Calu3 (cell line): ENCODE measurements at regions not wholly inside any gene's neighbourhood (a gene's known extent, or its start where the extent isn't known, plus 50 kb on each side); places are given as distances from the start of the nearest gene placed in this dataset.

Source experiments
- BruUV-seq: library from RNA; stranded (reverse); fragments of 400-500 nt; replicated peaks from 2 replicates; lab custom pipeline; 2021; lab: Mats Ljungman, UMichigan
- CTCF ChIA-PET: fragments of 300-600 bp; sonication (Branson Sonifier 250); formaldehyde crosslinking; loops from one replicate; lab custom pipeline; 2022; ENCODE audit warnings: antibody characterized with exemption; lab: Charles Lee
- DNase-seq: peaks from one replicate; pipeline ENCODE4 v3.0.0; 2022
- H3K27ac Mint-ChIP-seq: one replicate; pipeline ENCODE4 v1.8.0; 2022; ENCODE audit warnings: mixed read lengths; ENCODE audit not compliant: unreplicated experiment
- H3K27me3 Mint-ChIP-seq: one replicate; pipeline ENCODE4 v1.8.0; 2022; ENCODE audit warnings: mixed read lengths; ENCODE audit not compliant: unreplicated experiment
- H3K36me3 Mint-ChIP-seq: one replicate; pipeline ENCODE4 v1.8.0; 2022; ENCODE audit warnings: mild to moderate bottlenecking, moderate library complexity, mixed read lengths; ENCODE audit not compliant: insufficient read depth, unreplicated experiment
- H3K4me1 Mint-ChIP-seq: one replicate; pipeline ENCODE4 v1.8.0; 2022; ENCODE audit warnings: mild to moderate bottlenecking, low read depth, mixed read lengths; ENCODE audit not compliant: unreplicated experiment
- H3K4me3 Mint-ChIP-seq: one replicate; pipeline ENCODE4 v1.8.0; 2022; ENCODE audit warnings: mild to moderate bottlenecking, low read depth, moderate library complexity, mixed read lengths; ENCODE audit not compliant: unreplicated experiment
- H3K9me3 Mint-ChIP-seq: one replicate; pipeline ENCODE4 v1.8.0; 2022; ENCODE audit warnings: low read depth, mixed read lengths; ENCODE audit not compliant: unreplicated experiment
- intact Hi-C: fragments of 100-400 bp; cut with micrococcal nuclease; formaldehyde crosslinking; loops from one replicate; pipeline ENCODE4 v1.10.0; 2022; ENCODE audit not compliant: unreplicated experiment
- TF ChIP-seq, protein P1 (sequence below): fragments of 200-600 bp; IDR thresholded peaks from one replicate; pipeline ENCODE4 v1.8.0; 2022; ENCODE audit warnings: antibody characterized with exemption; ENCODE audit not compliant: unreplicated experiment

- intact Hi-C loops: no loop called here
- Mint-ChIP-seq H3K36me3 (no peaks in the 10 kb centered on the region), H3K9me3 (no peaks in the 10 kb centered on the region), H3K4me3 (no peak overlapping the region), H3K4me1 (no peaks in the 10 kb centered on the region), H3K27me3 (peaks cover 46% of the 10 kb centered on the region), H3K27ac (no peak overlapping the region)
- no peak for DNase-seq
- no TSS peak for BruUV-seq
- CTCF ChIA-PET: no interaction called here
- TF ChIP-seq, protein P1, sequence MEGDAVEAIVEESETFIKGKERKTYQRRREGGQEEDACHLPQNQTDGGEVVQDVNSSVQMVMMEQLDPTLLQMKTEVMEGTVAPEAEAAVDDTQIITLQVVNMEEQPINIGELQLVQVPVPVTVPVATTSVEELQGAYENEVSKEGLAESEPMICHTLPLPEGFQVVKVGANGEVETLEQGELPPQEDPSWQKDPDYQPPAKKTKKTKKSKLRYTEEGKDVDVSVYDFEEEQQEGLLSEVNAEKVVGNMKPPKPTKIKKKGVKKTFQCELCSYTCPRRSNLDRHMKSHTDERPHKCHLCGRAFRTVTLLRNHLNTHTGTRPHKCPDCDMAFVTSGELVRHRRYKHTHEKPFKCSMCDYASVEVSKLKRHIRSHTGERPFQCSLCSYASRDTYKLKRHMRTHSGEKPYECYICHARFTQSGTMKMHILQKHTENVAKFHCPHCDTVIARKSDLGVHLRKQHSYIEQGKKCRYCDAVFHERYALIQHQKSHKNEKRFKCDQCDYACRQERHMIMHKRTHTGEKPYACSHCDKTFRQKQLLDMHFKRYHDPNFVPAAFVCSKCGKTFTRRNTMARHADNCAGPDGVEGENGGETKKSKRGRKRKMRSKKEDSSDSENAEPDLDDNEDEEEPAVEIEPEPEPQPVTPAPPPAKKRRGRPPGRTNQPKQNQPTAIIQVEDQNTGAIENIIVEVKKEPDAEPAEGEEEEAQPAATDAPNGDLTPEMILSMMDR: no peak
These were observed 157.6 kb downstream of the PDGFRA start for GRCh38 chr4:54386693-54387092.

GRCh38 chr4:54390670-54391069 lies 161.6 kb downstream of the PDGFRA start:
- CTCF ChIA-PET: no interaction called here
- Mint-ChIP-seq H3K4me3 (no peak overlapping the region), H3K9me3 (no peaks in the 10 kb centered on the region), H3K27ac (no peak overlapping the region), H3K27me3 (peaks cover 41% of the 10 kb centered on the region), H3K4me1 (no peaks in the 10 kb centered on the region), H3K36me3 (no peaks in the 10 kb centered on the region)
- TF ChIP-seq, protein P1: no peak
- no TSS peak for BruUV-seq
- intact Hi-C loops: no loop called here
- no peak for DNase-seq

DNA sequence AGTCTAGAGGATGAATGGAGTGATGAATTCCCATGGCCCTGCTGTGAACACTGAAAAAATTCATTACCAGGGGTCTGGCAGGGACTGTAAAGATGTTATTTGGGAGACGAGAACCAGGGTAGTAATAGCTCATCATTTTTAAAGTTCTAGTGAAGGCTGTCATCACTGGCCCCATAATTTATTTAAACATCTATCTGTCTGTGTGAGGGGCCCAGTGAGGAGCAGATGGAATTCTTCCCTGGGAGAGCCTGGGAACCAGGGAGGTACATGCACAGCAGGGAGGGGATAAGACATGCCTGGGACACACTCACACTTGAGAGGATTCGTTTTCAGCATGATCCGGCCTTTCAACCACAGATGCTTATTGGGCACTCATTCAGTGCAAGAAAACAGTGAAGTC lies 162.0 kb downstream of the PDGFRA start:
- DNase-seq: no peak
- H3K36me3 Mint-ChIP-seq: no peaks in the 10 kb centered on the region

DNA sequence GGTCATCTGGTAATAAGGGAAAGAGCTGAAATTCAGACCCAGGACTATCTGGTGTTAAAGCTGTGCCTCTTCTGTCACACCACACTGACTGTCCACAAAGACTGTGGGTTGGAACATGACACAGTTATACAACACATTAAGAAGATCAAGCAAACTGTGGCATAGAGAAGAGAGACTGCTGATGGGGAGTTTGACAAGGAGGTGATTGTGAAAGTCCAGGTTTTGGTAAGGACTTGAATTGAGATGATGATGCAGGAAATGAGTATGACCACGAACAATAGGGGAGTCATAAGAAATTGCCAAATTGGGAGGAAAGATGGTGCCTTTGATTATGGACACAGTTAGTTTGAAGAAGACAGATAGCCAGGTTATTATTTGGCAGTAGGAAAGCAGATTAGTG lies 163.4 kb downstream of the PDGFRA start:
- no peak for DNase-seq
- Mint-ChIP-seq H3K4me3 (no peak overlapping the region), H3K4me1 (no peaks in the 10 kb centered on the region), H3K27me3 (peaks cover 29% of the 10 kb centered on the region), H3K36me3 (no peaks in the 10 kb centered on the region), H3K9me3 (peaks cover 3% of the 10 kb centered on the region), H3K27ac (no peak overlapping the region)
- TF ChIP-seq, protein P1: no peak
- BruUV-seq: no TSS peak
- CTCF ChIA-PET: no interaction called here
- intact Hi-C loops: no loop called here

More for the DNA sequence above, 162.0 kb downstream of the PDGFRA start:
- intact Hi-C loops: no loop called here
- Mint-ChIP-seq H3K27me3 (peaks cover 37% of the 10 kb centered on the region), H3K27ac (no peak overlapping the region), H3K4me3 (no peak overlapping the region), H3K9me3 (no peaks in the 10 kb centered on the region), H3K4me1 (no peaks in the 10 kb centered on the region)
- TF ChIP-seq, protein P1: no peak
- CTCF ChIA-PET: no interaction called here
- no TSS peak for BruUV-seq
